ENCODE measurements at regions not wholly inside any gene's neighbourhood (a gene's known extent, or its start where the extent isn't known, plus 50 kb on each side); places are given as distances from the start of the nearest gene placed in this dataset.

DNA sequence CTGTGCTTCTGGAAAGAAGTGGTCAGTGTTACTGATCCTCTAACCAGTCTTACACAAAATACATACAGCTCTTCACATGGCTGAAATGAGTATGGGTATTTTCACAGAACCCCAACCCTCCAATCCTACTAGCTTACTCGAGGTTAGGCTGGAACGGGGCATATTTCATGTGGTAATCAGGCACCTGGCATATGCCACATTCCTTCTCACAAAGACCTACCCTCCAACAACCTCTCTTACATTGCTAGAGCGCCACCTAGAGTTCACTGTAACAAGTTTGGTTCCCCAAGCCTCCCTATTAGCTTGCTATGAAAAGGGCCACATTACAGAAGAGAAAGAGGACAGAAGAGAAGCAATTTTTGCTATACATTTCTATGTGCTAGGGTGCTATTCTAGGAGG, 597.3 kb downstream of the PRELID2 start:
- DNase-seq = no peak

DNA sequence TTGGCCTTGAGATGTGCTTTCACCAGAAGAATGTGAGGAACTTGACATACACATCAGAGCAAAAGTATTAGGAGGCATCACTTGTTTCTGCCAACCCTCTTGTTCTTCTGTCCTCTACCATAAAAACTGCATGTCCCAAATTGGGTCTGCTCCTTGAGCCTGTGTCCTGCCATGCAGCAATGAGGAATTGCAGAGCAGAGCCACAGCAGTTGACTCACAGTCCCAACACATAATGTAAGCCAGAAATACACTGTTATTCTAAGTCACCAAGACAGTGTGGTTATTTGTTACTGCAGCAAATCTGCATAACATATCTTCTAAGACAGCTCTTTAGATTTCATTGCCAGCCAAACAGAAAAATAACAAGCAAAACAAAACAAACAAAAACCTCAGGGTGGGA, 598.2 kb downstream of the PRELID2 start:
- DNase-seq = no peak

DNA sequence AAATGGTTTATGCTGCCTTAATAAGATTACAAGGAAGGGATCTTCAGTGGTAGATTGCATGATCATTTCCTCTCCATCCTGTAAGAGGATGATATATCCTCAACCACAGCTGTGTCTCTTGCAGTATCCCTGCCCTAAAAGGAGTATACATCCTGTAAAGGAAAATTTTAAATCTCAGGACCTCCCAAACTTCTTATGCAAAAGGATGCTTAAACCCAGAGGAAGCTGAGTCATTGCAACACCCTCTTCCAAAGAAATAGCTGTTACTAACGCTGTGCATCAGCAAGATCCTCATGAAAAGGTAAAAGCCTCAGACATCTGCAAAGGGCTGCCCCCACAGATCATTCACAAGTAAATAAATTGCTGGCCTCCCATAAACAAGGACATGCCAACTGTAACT, 599.0 kb downstream of the PRELID2 start:
- DNase-seq = no peak

DNA sequence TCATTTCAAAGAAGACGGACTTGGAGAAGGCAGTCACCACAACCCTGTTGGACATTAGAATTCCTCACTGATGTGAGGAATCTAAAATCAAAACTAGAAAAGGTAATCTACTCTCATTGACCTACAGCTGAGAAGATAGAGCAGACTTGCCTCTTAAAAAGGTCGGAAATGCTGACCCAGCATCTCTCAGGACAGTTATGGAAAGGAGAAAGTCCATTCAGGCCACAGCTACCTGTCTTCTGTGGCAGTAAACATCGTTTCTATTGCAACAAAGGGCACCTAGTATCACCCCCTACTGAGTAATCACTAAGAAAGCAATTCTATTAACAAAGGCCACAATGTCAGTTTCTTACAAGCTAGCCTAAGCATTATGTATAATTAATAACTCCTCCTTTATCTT, 601.7 kb downstream of the PRELID2 start:
- DNase-seq = no peak

DNA sequence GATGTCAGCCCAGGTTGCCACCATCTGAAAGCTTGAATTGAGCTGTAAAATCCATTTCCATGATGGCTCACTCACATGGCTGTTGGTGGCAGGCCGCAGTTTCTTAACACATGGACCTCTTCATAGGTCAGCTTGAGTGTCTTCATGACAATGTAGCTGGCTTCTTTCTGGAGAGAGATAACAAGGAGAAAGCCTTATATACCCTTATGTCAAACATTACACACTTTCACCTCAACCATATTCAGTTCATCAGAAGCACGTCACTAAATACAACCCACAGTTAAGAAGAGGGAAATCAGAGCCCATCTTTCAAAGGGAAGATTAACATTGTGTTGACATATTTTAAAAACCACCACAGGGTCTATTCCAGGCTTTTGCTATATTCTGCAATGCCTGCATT, 604.4 kb downstream of the PRELID2 start:
- DNase-seq = no peak

DNA sequence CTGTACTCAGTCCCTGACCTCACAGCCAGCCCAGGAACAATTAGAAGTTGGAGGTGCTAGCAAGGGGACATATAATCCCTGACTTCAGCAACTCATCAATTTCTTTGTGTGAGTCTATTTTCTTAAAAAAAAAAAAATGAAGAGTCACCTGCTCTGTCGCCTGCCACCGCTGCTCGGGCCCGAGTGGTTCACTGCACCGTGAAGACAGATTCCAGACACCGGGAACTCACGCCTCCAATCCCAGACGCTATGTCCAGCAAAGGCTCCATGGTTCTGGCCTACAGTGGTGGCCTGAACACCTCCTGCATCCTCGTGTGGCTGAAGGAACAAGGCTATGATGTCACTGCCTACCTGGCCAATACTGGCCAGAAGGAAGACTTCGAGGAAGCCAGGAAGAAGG, 606.6 kb downstream of the PRELID2 start:
- DNase-seq = no peak

DNA sequence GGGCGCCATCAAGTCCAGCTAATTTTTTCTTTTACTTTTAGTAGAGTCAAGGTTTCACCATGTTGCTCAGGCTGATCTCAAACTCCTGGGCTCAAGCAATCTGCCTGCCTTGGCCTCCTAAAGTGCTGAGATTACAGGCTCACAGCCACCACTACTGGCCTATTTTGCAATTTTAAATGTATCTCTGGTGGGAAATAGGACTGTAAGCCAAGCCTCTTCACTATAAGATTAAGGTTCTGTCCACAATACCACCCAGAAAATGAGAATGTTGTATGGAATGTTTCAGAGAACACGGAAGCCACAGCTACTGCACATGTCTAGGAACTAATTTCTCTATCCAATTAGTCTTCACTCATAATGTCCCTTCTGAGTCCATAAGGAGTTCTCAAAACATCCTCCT, 607.3 kb downstream of the PRELID2 start:
- DNase-seq = no peak

DNA sequence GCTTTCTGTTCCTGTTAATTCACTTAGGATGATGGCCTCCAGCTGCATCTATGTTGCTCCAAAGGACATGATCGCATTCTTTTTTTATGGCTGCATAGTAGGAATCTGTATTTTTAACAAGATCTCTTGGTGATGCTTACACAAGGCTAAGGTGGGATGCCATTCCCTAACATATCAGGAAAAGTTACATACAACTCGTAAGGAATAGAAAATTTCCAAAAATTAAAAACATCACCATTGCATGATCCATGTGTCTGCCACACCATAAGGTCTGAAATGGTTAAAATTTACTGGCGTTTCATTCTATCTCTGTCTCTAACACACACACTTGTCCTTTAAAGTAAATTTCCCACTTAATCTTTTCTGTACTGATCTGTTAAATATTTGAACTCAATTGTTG, 608.4 kb downstream of the PRELID2 start:
- DNase-seq = no peak

DNA sequence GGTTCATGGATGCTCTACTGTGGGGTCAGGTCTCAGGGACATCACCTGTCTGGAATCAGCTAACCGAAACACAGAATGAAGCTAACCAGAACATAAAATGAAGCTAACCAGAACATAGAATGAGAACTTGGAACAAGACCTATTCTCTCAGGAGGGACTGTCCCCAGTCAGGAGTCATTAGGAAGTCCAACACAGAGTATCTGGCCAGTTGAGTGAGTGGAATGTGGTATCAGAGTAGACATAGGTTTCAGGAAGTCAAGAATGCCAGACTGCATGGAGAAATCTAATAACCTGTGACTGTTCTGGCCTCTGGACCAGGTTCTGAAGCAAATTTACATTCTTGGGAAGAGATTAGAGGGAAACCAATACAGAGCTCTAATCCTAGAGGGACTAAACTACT, 609.6 kb downstream of the PRELID2 start:
- no peak for DNase-seq

DNA sequence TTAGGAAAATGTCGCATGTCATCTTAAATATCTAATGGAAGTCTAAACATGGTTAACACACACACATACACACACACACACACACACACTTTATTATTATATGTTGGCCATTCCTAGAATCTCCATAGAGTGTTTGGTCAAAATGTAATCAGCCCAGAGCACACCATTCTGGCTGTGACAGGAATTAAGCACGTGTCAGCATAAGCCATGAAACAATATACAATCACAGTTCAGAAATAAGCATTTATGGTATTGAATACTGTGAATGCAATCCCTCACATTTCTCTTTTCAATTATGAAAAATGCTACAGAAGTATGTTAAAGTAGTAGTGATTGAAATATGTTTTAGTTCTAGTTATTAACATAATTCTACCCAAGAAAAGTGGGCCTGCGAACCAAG, 611.6 kb downstream of the PRELID2 start:
- DNase-seq = no peak

DNA sequence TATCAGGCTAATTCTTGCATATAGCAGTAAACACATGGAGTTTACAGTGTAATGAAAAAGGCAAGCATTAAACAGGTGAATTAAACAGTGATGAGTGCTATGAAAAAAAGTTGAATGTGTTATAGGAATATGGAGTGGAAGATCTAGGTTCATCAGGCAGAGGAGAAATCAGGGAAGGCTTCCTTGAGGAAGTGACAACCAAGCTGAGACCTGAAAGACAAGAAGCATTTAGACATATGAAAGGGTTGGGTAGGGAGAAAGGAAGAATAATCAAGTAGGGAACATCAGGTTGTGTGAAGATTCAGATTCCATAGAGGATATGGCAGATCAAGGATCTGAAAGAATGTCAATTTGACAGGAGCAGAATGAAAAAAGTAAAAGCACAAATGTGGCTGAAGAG, 612.5 kb downstream of the PRELID2 start:
- DNase-seq = no peak

DNA sequence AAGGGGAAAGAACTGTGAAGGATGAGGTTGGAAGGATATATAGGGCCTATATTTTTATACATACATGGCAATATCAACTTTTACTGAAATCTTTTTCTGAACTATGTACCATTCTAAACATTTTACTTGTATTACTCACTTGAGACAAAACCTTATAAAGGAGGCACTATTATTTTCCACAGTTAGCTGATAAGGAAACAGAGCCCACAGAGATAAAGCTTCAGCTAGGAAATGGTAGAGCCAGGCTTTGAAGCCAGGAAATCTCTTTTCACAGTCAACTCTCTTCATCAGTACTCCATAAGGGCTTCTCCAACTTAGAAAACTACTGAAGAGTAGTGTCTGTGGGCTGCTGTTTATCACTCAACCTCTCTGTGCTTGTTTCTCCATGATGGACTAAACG, 613.7 kb downstream of the PRELID2 start:
- DNase-seq = no peak

DNA sequence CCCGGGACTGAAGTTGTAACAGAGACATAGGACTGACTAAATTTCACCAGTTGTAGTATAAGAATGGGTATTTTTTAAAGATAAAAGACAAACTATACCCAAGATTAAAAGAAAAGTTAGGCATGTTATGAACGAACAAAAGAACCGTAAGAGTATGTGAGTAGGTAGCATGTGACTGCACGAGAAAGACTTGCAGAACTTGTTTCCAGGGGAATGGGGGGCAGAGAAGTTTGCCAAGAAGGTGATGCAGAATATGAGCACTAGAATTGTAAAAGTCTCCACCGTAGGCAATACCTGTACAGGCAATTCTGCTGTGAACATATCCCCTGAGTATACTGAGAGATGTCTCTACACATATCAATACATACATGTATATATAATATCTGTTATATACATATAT, 614.7 kb downstream of the PRELID2 start:
- DNase-seq = no peak

DNA sequence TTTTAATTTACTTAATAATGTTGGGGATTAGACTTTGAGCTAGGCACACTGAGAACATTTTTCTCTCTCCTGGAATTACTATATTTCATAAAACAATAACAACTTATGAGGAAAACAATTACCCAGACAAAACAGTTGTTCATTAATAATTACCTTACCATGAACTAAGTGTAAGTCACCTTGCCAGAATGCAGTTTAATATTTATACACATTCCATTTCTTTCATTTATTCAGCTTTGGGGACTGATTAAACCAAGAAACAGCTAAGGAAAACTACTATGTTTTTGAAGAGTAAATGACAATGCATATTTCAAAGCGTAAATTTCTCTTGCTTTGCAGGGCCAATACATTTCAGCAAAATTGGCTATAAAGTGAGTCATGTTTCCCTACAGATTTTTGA, 616.2 kb downstream of the PRELID2 start:
- DNase-seq = no peak

DNA sequence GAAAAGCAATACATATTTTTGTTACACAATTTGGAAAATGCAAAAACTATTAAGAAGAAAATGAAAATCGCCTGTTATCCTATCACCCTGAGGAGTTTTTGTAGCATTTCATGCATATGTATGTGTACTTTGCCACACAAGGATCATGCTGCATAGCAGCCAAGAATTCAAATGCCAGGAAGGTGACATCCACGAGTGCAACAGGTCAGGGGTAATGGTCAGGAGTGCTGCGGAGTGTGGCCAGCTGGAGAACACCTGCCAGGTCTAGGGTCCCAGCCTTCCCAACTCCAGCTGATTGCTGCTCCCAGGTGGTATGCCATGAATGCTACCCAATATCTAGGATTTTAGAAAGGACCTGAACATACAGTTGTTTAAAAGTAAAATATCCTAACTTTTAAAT, 617.1 kb downstream of the PRELID2 start:
- no peak for DNase-seq

DNA sequence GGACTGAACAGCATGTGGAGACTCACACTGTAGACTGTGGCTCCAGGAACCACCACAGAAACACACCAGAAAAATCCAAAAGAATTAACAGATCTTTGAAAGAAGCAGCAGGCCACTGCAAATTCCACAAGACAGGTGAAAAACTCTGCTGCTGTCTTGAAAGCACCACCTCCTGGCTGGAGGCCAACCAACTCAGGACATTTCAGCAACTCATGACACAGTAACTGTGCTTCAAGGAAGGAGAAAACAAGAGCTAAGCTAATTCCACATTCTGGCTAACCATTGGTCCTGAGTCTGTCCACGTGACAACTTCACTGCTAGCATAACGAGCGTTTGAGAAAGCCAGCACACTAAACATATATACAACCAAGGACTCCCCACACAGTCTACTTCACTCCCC, 625.1 kb downstream of the PRELID2 start:
- no peak for DNase-seq

DNA sequence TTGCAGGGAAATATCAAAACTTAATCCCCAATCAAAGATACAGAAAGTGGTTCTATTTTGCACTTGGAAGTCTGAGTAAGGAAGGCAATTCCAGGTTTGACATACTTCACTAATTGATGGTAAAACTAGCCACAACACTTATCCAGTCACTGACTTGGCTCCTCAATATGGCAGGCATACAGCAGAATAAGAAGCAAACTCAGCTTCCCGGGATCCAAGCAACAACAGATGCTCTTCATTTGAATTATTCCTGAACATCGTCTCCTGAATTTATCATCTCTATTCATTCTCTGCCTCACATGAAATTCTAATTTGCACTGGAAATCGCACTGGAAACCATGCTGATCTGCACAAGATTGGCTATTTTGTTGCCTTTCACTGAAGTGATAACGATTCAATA, 629.6 kb downstream of the PRELID2 start:
- no peak for DNase-seq

DNA sequence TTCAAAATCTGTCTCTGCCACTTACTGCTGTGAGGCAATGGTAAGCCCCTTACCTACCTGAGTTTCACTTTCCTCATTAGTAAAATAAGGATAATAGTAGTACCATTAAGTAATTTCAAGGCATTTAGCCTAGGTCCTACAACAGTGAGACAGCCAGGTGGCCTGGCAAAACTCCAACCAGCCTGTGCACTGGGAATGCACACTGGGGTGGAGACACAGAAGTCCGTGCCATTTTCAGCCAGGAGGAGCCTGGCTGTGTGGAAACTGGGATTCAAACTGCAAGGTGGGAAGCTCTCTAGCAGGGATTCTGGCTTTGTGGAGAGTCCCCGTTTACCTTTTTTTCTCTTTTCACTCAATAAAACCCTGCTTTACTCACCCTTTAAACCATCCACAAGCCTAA, 630.4 kb downstream of the PRELID2 start:
- no peak for DNase-seq

DNA sequence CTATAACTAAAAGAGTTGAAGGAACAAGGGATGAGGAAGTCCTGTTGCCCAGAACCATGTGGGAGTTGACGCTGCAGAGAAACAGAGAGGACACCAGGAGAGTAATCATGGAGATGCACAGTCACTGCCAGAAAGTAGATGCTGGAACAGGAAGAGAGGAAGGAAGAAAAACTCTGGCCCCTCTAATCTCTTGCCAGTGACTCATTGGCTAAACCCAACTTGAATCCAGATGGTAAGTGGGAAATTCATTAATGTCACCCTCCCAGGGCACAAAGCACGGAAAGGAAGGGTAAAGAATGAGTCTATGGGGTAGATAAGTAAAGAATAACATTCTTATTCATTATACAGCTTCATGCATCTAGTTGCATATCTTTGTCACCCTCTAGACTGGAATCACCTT, 631.9 kb downstream of the PRELID2 start:
- DNase-seq = no peak

DNA sequence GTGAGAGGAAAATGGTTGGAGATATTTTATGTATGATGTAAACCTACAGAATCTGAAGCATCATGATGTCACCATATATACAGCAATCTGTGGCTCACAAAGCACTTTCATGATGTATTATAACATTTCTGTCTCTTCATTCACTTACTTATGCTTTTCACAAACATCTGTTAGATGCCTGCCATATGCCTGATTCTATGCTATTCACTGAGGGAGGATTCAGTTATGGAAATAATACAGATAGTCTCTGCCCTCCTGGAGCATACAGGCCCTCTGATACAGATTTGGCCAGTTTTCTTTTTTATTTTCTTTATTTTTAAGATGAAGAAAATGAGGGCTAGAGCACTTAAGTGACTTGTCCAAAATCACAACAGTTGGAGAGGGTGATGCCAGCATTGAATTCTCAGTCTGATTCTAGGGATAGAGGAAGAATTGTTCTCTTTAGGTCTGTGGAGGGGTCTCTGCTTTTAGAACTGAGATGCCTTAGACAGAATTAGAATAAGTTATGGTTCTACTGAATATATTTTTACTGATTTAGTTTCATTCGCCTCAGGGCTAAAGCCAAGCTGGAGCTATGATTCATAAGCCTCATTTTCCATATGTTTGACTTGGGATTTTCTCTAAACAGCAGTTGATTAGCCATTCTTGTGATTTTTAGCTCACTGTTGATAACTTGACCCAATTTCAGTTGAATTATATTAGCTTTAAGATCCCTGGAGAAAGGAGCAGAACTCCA, 636.4 kb downstream of the PRELID2 start:
- no peak for DNase-seq

DNA sequence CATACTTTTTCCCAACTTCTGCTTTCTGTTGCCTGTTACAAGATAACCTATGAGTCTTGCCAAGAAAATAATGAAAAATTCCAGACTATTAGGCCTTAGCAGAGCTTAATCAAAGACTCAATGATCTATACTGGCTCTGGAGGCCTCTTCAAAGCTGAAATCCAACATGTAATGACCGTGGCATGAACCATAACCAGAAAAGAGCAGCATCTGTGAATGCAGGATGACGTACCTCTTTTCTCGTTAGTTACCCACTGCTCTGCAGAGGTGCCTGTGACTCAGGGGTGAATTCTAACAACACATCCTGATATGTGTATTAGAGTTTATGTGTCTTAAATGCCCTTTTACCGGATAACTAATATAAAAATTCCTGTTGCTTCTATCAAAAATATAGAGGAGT, 645.4 kb downstream of the PRELID2 start:
- no peak for DNase-seq

DNA sequence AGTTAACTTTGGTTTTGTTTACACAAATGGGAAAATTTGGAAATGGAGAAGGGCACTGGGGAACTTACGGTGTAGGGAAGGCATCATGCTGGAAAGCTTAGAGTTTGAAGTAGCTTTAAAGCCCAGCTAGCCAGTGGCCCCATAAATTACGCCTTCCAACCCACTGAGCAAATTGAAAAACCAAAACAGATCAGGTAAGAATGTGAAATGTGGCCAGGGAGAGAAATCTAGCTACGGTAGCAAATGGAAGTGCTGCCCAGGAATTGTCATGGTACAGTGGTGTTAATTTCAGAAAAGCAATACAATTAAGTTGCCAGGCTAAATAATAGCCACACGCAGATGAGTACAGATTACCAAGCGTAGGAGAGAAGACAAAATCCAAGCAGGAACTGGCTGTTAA, 654.8 kb downstream of the PRELID2 start:
- DNase-seq = no peak

DNA sequence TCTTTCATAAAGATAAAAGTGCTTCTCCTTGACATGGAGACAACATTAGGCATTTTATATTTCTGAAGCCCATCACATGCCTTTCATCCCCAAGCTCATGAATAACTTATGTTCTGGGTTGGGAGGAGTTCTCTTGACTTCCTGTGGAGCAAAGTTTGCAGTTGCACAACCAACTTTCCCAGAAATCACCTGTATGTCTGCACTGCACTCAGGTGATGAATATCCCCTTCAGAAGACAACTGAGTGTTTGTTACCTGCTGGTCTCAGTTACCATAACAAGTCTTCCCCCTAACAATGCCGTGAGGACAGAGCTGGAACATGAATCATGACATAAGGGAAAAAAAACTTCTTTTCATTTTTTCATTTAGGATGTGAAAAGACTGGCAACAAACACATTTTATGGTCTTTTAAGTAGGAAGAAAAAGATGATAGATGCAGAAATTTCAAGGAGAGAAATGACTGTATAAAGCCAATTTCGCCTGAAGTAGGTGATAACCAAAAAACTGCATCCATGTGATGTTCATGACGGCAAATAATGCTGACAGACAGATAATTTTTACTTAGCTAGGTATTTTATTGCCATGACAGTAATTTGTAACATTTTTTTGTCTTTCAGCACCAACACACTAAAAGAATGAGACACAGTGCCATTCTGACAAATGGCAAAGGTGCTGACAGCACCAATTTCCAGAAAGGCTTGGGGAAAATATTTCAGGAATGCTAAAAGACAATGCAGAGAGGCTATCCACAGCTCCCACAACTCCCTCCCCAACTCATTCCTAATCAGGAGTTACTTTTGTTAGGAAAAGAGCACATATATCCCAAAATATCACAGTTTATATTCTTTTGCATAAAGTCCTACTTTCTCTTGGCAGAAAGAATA, 656.3 kb downstream of the PRELID2 start:
- no peak for DNase-seq

DNA sequence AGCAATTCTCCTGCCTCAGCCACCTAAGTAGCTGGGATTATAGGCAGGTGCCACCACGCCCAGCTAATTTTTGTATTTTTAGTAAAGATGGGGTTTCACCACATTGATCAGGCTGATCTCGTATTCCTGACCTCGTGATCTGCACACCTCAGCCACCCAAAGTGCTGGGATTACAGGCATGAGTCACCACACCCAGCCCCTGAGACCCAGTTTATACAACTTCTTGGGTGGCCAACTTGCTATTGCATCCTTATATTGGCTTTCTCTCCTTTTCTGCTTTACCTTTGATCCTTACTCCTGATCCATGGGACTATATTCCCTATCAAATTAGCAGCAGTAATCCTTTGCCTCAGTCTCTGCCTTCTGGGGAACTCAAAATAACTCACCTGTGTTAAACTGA, 659.1 kb downstream of the PRELID2 start:
- no peak for DNase-seq

DNA sequence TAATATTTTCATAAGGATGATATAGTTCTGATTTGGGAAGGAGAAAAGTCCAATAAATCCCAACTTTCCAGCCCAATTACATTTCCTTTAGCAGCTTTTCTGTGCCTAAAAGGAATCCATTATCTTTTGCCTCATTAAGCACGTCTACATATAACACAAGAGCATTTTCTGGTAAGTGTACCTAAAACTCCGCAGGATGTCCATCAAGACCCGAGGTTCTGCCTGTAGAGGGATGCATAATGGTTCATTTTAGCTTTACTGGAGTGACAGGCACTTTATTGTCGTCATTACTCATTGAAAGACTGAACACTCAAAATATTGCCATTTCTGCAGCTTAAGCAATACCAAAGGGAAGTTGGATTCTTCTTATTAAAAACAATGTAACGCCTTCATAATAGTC, 669.0 kb downstream of the PRELID2 start:
- no peak for DNase-seq

Measured in CD4-positive, alpha-beta T cell treated with Interleukin-12 subunit alpha and Interleukin-12 subunit beta, for 1 hour (primary cell).